HCT116 (cell line): ENCODE measurements at regions not wholly inside any gene's neighbourhood (a gene's known extent, or its start where the extent isn't known, plus 50 kb on each side); places are given as distances from the start of the nearest gene placed in this dataset.

Experiments used
- ATAC-seq: fragments of 200-7000 bp; cut with Tn5 transposase; 2 replicates; pipeline ENCODE4 v1.9.1; 2020; ENCODE audit warnings: mild to moderate bottlenecking, moderate library complexity
- BruUV-seq: library from RNA; stranded (reverse); fragments of 400-500 nt; replicated peaks from 2 replicates; lab custom pipeline; 2021; lab: Mats Ljungman, UMichigan
- CTCF ChIA-PET: fragments of 300-600 bp; sonication (Branson Sonifier 250); formaldehyde crosslinking; loops from one replicate; lab custom pipeline; 2021; ENCODE audit warnings: antibody characterized with exemption; lab: Charles Lee
- POLR2A ChIA-PET: fragments of 300-600, 350-600 bp; sonication (Branson Sonifier 250); formaldehyde crosslinking; loops from one replicate; lab custom pipeline; 2021; ENCODE audit warnings: antibody characterized with exemption; lab: Charles Lee
- RAD21 ChIA-PET, 2 experiments: fragments of 300-600 bp; sonication (Branson Sonifier 250); formaldehyde crosslinking; loops; one replicate each; lab custom pipeline; 2023; ENCODE audit warnings: low total read pairs in 2 of 2; ENCODE audit not compliant: uncharacterized antibody in 2 of 2, unreplicated experiment in 2 of 2, low non-redundant PET in 1 of 2; lab: Charles Lee
- DNase-seq: peaks from one replicate; pipeline ENCODE4 v3.0.0-alpha.2; 2010; ENCODE audit warnings: low read depth, low spot score
- H2AFZ ChIP-seq: fragments of 200-600 bp; shearing (Covaris generic), sonication (generic); 2 replicates; pipeline ENCODE4 v1.6.1; 2017; ENCODE audit warnings: low read depth, mixed run types, mixed read lengths, antibody characterized with exemption, low read length; ENCODE audit not compliant: poor library complexity, severe bottlenecking
- H3K27ac ChIP-seq: 2 replicates; pipeline ENCODE4 v1.5.1; 2012; ENCODE audit warnings: low read depth, low read length
- H3K27me3 ChIP-seq: fragments of 200-600 bp; sonication (generic); 2 replicates; pipeline ENCODE4 v1.6.1; 2016; ENCODE audit warnings: mixed run types, low read length, mixed read lengths; ENCODE audit not compliant: insufficient read depth
- H3K36me3 ChIP-seq, 2 experiments: fragments of 200-500 bp in 1 of 2; fragments of 200-600 bp in 1 of 2; sonication (Bioruptor generic) in 1 of 2; sonication (generic) in 1 of 2; 2 replicates each; pipeline versions ENCODE4 v1.5.1 to v1.6.1; 2014 to 2016; ENCODE audit warnings: low read length in 2 of 2, inconsistent platforms in 1 of 2, mixed read lengths in 1 of 2, mixed run types in 1 of 2; ENCODE audit not compliant: insufficient read depth in 2 of 2, control insufficient read depth in 1 of 2
- H3K4me1 ChIP-seq, 2 experiments: fragments of 200-600 bp in 1 of 2; sonication (generic) in 1 of 2; 2 replicates each; pipeline versions ENCODE4 v1.5.1 to v1.6.1; 2012 to 2017; ENCODE audit warnings: low read length in 2 of 2, inconsistent platforms in 1 of 2, mild to moderate bottlenecking in 1 of 2, mixed read lengths in 1 of 2, mixed run types in 1 of 2, moderate library complexity in 1 of 2; ENCODE audit not compliant: insufficient read depth in 2 of 2, control insufficient read depth in 1 of 2
- H3K4me2 ChIP-seq: fragments of 200-600 bp; sonication (generic); 2 replicates; pipeline ENCODE4 v1.6.1; 2017; ENCODE audit warnings: mixed run types, low read length, mixed read lengths
- H3K4me3 ChIP-seq, 2 experiments: fragments of 200-600 bp in 1 of 2; sonication (generic) in 1 of 2; replicated peaks in 1 of 2; 2 replicates each; pipeline ENCODE4 v1.5.1; 2011 to 2016; ENCODE audit warnings: low read length in 2 of 2, control low read depth in 1 of 2, low read depth in 1 of 2, mild to moderate bottlenecking in 1 of 2, mixed read lengths in 1 of 2, mixed run types in 1 of 2
- H3K79me2 ChIP-seq: fragments of 200-600 bp; sonication (generic); 2 replicates; pipeline ENCODE4 v1.6.1; 2017; ENCODE audit warnings: mild to moderate bottlenecking, mixed run types, low read length, moderate library complexity, mixed read lengths; ENCODE audit not compliant: insufficient read depth
- H3K9ac ChIP-seq: fragments of 200-600 bp; sonication (generic); 2 replicates; pipeline ENCODE4 v1.6.1; 2016; ENCODE audit warnings: low read length, mixed read lengths
- H3K9me2 ChIP-seq: fragments of 200-600 bp; sonication (generic), shearing (Covaris generic); 2 replicates; pipeline ENCODE4 v1.6.1; 2017; ENCODE audit warnings: mixed run types, mild to moderate bottlenecking, moderate library complexity; ENCODE audit not compliant: insufficient read depth
- H3K9me3 ChIP-seq, 2 experiments: fragments of 200-500 bp in 1 of 2; fragments of 200-600 bp in 1 of 2; sonication (Bioruptor generic) in 1 of 2; sonication (generic) in 1 of 2; 2 replicates each; pipeline ENCODE4 v1.6.1; 2014 to 2017; ENCODE audit warnings: low read length in 2 of 2, mixed read lengths in 2 of 2, inconsistent platforms in 1 of 2, low read depth in 1 of 2, mild to moderate bottlenecking in 1 of 2, mixed run types in 1 of 2, moderate library complexity in 1 of 2; ENCODE audit not compliant: control insufficient read depth in 1 of 2, insufficient read depth in 1 of 2
- H4K20me1 ChIP-seq: fragments of 200-600 bp; sonication (generic), shearing (Covaris generic); 2 replicates; pipeline ENCODE4 v1.6.1; 2017; ENCODE audit warnings: mixed run types, mild to moderate bottlenecking, moderate library complexity; ENCODE audit not compliant: insufficient read depth
- CBX3 ChIP-seq: IDR thresholded peaks from 2 replicates; pipeline ENCODE4 v1.6.1; 2012; ENCODE audit warnings: low read depth
- CEBPB ChIP-seq: IDR thresholded peaks from 2 replicates; pipeline ENCODE4 v1.6.1; 2012; ENCODE audit warnings: low read depth
- EGR1 ChIP-seq: IDR thresholded peaks from 2 replicates; pipeline ENCODE4 v1.6.1; 2012; ENCODE audit warnings: low read depth
- ELF1 ChIP-seq: IDR thresholded peaks from 2 replicates; pipeline ENCODE4 v1.6.1; 2012; ENCODE audit warnings: low read depth, borderline replicate concordance
- EZH2 ChIP-seq: fragments of 200-600 bp; sonication (generic); IDR thresholded peaks from 2 replicates; pipeline ENCODE4 v1.6.1; 2017; ENCODE audit warnings: antibody characterized with exemption, mixed run types
- EZH2phosphoT487 ChIP-seq: fragments of 200-600 bp; IDR thresholded peaks from 2 replicates; pipeline ENCODE4 v1.6.1; 2018; ENCODE audit warnings: antibody characterized with exemption, borderline replicate concordance
- FOSL1 ChIP-seq: IDR thresholded peaks from 2 replicates; pipeline ENCODE4 v1.6.1; 2012; ENCODE audit warnings: low read depth
- POLR2AphosphoS5 ChIP-seq: IDR thresholded peaks from 2 replicates; pipeline ENCODE4 v1.6.1; 2011; ENCODE audit warnings: mild to moderate bottlenecking, low read depth, low read length, moderate library complexity
- RAD21 ChIP-seq: IDR thresholded peaks from 2 replicates; pipeline ENCODE4 v1.6.1; 2012; ENCODE audit warnings: low read depth, mild to moderate bottlenecking
- REST ChIP-seq: IDR thresholded peaks from 2 replicates; pipeline ENCODE4 v1.6.1; 2012; ENCODE audit warnings: low read depth
- SIN3A ChIP-seq: IDR thresholded peaks from 2 replicates; pipeline ENCODE4 v1.6.1; 2012; ENCODE audit warnings: low read depth
- SP1 ChIP-seq: IDR thresholded peaks from 2 replicates; pipeline ENCODE4 v1.6.1; 2012; ENCODE audit warnings: low read depth
- TCF7L2 ChIP-seq: IDR thresholded peaks from 2 replicates; pipeline ENCODE4 v1.7.0; 2011; ENCODE audit warnings: borderline replicate concordance, inconsistent platforms; ENCODE audit not compliant: insufficient read depth, insufficient read length; ENCODE audit errors: extremely low read depth
- YY1 ChIP-seq: IDR thresholded peaks from 2 replicates; pipeline ENCODE4 v1.6.1; 2011; ENCODE audit warnings: low read length, low read depth, moderate library complexity, mild to moderate bottlenecking; ENCODE audit not compliant: insufficient replicate concordance; ENCODE audit errors: extremely low read depth
- ZFX ChIP-seq: fragments of 450-650 bp; IDR thresholded peaks from 2 replicates; pipeline ENCODE4 v1.6.1; 2017
- ZNF274 ChIP-seq: fragments of 200-500 bp; sonication (Bioruptor generic); IDR thresholded peaks from 2 replicates; pipeline ENCODE4 v1.6.1; 2014; ENCODE audit warnings: mild to moderate bottlenecking, low read depth, low read length, inconsistent platforms
- intact Hi-C: fragments of 100-400 bp; cut with micrococcal nuclease; formaldehyde crosslinking; loops from 2 replicates; pipeline ENCODE4 v1.10.0; 2022
- TF ChIP-seq, protein P1 (sequence below): IDR thresholded peaks from 2 replicates; pipeline ENCODE4 v1.6.1; 2011; ENCODE audit warnings: mild to moderate bottlenecking, low read length, moderate library complexity; ENCODE audit not compliant: insufficient replicate concordance; ENCODE audit errors: extremely low read depth
- TF ChIP-seq, protein P2 (sequence below): IDR thresholded peaks from 2 replicates; pipeline ENCODE4 v1.6.1; 2012
- TF ChIP-seq, protein P3 (sequence below): IDR thresholded peaks from 2 replicates; pipeline ENCODE4 v1.6.1; 2012
- TF ChIP-seq, protein P4 (sequence below), 3 experiments: fragments of 200-600 bp in 1 of 3; sonication (generic) in 1 of 3; IDR thresholded peaks in 2 of 3; conservative IDR thresholded peaks in 1 of 3; 2 replicates each; pipeline ENCODE4 v1.5.1; 2012 to 2017; ENCODE audit warnings: low read depth in 2 of 3, low read length in 2 of 3, antibody characterized with exemption in 1 of 3, borderline replicate concordance in 1 of 3, control low read depth in 1 of 3, mild to moderate bottlenecking in 1 of 3, mixed read lengths in 1 of 3, mixed run types in 1 of 3, moderate library complexity in 1 of 3; ENCODE audit not compliant: insufficient read depth in 1 of 3

GRCh38 chr9:86809151-86809550, 138.2 kb downstream of the GAS1 start:
- no TSS peak for BruUV-seq

More at GRCh38 chr9:86809151-86809550, 138.2 kb downstream of the GAS1 start:
- ChIA-PET CTCF (no interaction called here), RAD21 (no interaction called here), POLR2A (no interaction called here)
- Histone ChIP-seq H4K20me1 (no peaks in the 10 kb centered on the region), H2AFZ (no peak overlapping the region), H3K9me2 (no peaks in the 10 kb centered on the region), H3K27me3 (peaks cover 29% of the 10 kb centered on the region), H3K9ac (no peak overlapping the region), H3K4me1 (no peaks in the 10 kb centered on the region), H3K4me3 (no peak overlapping the region), H3K4me2 (no peak overlapping the region), H3K79me2 (no peaks in the 10 kb centered on the region), H3K9me3 (no peaks in the 10 kb centered on the region), H3K27ac (no peak overlapping the region), H3K36me3 (no peaks in the 10 kb centered on the region)
- DNase-seq, result no peak
- intact Hi-C loops, result no loop called here
- no peak for TF ChIP-seq RAD21
- TF ChIP-seq ELF1, result no peak
- TF ChIP-seq, protein P1, sequence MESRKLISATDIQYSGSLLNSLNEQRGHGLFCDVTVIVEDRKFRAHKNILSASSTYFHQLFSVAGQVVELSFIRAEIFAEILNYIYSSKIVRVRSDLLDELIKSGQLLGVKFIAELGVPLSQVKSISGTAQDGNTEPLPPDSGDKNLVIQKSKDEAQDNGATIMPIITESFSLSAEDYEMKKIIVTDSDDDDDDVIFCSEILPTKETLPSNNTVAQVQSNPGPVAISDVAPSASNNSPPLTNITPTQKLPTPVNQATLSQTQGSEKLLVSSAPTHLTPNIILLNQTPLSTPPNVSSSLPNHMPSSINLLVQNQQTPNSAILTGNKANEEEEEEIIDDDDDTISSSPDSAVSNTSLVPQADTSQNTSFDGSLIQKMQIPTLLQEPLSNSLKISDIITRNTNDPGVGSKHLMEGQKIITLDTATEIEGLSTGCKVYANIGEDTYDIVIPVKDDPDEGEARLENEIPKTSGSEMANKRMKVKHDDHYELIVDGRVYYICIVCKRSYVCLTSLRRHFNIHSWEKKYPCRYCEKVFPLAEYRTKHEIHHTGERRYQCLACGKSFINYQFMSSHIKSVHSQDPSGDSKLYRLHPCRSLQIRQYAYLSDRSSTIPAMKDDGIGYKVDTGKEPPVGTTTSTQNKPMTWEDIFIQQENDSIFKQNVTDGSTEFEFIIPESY, result no peak
- no peak for TF ChIP-seq EZH2
- no peak for TF ChIP-seq REST
- no peak for TF ChIP-seq SP1
- no peak for TF ChIP-seq YY1
- no peak for TF ChIP-seq EGR1
- TF ChIP-seq, protein P2, sequence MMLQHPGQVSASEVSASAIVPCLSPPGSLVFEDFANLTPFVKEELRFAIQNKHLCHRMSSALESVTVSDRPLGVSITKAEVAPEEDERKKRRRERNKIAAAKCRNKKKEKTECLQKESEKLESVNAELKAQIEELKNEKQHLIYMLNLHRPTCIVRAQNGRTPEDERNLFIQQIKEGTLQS, result no peak
- no peak for TF ChIP-seq ZFX
- TF ChIP-seq POLR2AphosphoS5, result no peak
- TF ChIP-seq TCF7L2, result no peak
- TF ChIP-seq CEBPB, result no peak
- no peak for TF ChIP-seq CBX3
- TF ChIP-seq, protein P3, sequence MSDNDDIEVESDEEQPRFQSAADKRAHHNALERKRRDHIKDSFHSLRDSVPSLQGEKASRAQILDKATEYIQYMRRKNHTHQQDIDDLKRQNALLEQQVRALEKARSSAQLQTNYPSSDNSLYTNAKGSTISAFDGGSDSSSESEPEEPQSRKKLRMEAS, result no peak
- no peak for TF ChIP-seq ZNF274
- no peak for TF ChIP-seq SIN3A
- TF ChIP-seq, protein P4, sequence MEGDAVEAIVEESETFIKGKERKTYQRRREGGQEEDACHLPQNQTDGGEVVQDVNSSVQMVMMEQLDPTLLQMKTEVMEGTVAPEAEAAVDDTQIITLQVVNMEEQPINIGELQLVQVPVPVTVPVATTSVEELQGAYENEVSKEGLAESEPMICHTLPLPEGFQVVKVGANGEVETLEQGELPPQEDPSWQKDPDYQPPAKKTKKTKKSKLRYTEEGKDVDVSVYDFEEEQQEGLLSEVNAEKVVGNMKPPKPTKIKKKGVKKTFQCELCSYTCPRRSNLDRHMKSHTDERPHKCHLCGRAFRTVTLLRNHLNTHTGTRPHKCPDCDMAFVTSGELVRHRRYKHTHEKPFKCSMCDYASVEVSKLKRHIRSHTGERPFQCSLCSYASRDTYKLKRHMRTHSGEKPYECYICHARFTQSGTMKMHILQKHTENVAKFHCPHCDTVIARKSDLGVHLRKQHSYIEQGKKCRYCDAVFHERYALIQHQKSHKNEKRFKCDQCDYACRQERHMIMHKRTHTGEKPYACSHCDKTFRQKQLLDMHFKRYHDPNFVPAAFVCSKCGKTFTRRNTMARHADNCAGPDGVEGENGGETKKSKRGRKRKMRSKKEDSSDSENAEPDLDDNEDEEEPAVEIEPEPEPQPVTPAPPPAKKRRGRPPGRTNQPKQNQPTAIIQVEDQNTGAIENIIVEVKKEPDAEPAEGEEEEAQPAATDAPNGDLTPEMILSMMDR (IDR thresholded peaks at IDR 0.05 in 2 of 3, conservative IDR thresholded peaks at IDR 0.05 in 1 of 3; ENCODE audit: borderline replicate concordance in 1 of 3, insufficient read depth in 1 of 3, low read depth in 2 of 3, low read length in 2 of 3), result no peak
- no peak for TF ChIP-seq EZH2phosphoT487
- no peak for TF ChIP-seq FOSL1
- no peak for ATAC-seq
